ENCODE measurements at regions not wholly inside any gene's neighbourhood (a gene's known extent, or its start where the extent isn't known, plus 50 kb on each side); places are given as distances from the start of the nearest gene placed in this dataset.

DNA sequence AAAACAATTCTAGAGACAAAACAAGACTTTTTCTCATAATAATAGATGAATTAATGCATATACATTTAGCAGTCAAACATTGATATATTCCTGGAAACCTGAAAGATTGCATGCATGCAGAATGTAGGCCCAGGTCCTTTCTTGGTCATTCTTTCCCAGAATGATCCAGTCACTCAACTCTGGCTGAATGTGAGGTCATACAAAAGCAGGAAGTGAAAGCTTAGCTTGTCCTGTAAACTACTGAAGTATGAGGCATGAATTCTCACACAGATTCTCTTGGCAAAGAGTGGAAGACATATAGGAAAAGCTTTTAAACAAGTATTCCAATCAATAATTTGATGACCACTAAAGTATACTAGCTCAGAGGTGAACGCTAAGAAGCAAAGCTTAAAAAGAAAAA lies 253.9 kb downstream of the PPP1R3A start:
- TF ChIP-seq POLR2AphosphoS5 (IDR thresholded peaks at IDR 0.05), result no peak
- TF ChIP-seq, protein P1, sequence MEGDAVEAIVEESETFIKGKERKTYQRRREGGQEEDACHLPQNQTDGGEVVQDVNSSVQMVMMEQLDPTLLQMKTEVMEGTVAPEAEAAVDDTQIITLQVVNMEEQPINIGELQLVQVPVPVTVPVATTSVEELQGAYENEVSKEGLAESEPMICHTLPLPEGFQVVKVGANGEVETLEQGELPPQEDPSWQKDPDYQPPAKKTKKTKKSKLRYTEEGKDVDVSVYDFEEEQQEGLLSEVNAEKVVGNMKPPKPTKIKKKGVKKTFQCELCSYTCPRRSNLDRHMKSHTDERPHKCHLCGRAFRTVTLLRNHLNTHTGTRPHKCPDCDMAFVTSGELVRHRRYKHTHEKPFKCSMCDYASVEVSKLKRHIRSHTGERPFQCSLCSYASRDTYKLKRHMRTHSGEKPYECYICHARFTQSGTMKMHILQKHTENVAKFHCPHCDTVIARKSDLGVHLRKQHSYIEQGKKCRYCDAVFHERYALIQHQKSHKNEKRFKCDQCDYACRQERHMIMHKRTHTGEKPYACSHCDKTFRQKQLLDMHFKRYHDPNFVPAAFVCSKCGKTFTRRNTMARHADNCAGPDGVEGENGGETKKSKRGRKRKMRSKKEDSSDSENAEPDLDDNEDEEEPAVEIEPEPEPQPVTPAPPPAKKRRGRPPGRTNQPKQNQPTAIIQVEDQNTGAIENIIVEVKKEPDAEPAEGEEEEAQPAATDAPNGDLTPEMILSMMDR (IDR thresholded peaks at IDR 0.05), result no peak

Measured in breast epithelium (tissue), 3 donors.